ENCODE measurements at regions not wholly inside any gene's neighbourhood (a gene's known extent, or its start where the extent isn't known, plus 50 kb on each side); places are given as distances from the start of the nearest gene placed in this dataset.
"Not testable (repeated sequence)": the region's sequence is repeated elsewhere in the genome, so short reads cannot be mapped to it uniquely, and the experiment has no call there.

- no peak overlapping the region for H3K9ac ChIP-seq (ENCODE audit: low read depth, low read length)
- H3K4me3 ChIP-seq (ENCODE audit: low read depth, low read length): no peak overlapping the region
- H3K27ac ChIP-seq (ENCODE audit: low read depth, low read length): no peak overlapping the region
- H3K36me3 ChIP-seq (ENCODE audit: control insufficient read depth, insufficient read depth, low read length): no peaks in the 10 kb centered on the region
- H3K4me1 ChIP-seq (ENCODE audit: control insufficient read depth, insufficient read depth, low read length): no peaks in the 10 kb centered on the region
- peaks cover 5% of the 10 kb centered on the region; the same call in 1 of the 2 replicates for H3K9me3 ChIP-seq (ENCODE audit: control insufficient read depth, insufficient read depth, low read length)
- no peaks in the 10 kb centered on the region for H3K27me3 ChIP-seq (ENCODE audit: control insufficient read depth, insufficient read depth, low read length)
Observed at GRCh38 chr3:70464465-70464864, 152.0 kb upstream of the MDFIC2 start.

- not testable (repeated sequence) for H3K27me3 ChIP-seq (ENCODE audit: control insufficient read depth, insufficient read depth, low read length); H3K27ac ChIP-seq (ENCODE audit: low read depth, low read length)
Observed at GRCh38 chr3:70450220-70450619, 137.8 kb upstream of the MDFIC2 start.

GRCh38 chr3:70435422-70435821 is 123.0 kb upstream of the MDFIC2 start:
- not testable (repeated sequence) for H3K27me3 ChIP-seq (ENCODE audit: control insufficient read depth, insufficient read depth, low read length); H3K4me1 ChIP-seq (ENCODE audit: control insufficient read depth, insufficient read depth, low read length); H3K27ac ChIP-seq (ENCODE audit: low read depth, low read length); H3K9ac ChIP-seq (ENCODE audit: low read depth, low read length); H3K9me3 ChIP-seq (ENCODE audit: control insufficient read depth, insufficient read depth, low read length); H3K36me3 ChIP-seq (ENCODE audit: control insufficient read depth, insufficient read depth, low read length); H3K4me3 ChIP-seq (ENCODE audit: low read depth, low read length)

More at GRCh38 chr3:70450220-70450619, 137.8 kb upstream of the MDFIC2 start:
- H3K4me3 ChIP-seq (ENCODE audit: low read depth, low read length); H3K4me1 ChIP-seq (ENCODE audit: control insufficient read depth, insufficient read depth, low read length); H3K9me3 ChIP-seq (ENCODE audit: control insufficient read depth, insufficient read depth, low read length); H3K36me3 ChIP-seq (ENCODE audit: control insufficient read depth, insufficient read depth, low read length); H3K9ac ChIP-seq (ENCODE audit: low read depth, low read length): not testable (repeated sequence)

DNA sequence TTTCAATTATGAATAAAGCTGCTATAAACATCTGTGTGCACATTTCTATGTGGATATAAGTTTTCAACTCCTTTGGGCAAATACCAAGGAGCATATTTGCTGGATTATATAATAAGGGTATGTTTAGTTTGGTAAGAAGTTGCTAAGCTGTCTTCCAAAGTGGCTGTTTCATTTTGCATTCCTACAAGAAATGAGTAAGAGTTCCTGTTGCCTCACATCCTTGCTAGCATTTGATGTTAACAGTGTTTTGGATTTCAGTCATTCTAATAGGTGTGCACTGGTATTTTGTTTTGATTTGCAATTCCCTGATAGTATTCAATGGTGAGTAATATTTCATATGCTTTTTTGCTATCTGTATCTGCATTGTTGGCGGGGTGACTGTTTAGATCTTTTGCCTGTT is 120.7 kb upstream of the MDFIC2 start:
- no peaks in the 10 kb centered on the region for H3K9me3 ChIP-seq (ENCODE audit: control insufficient read depth, insufficient read depth, low read length)
- H3K4me3 ChIP-seq (ENCODE audit: low read depth, low read length): no peak overlapping the region
- no peak overlapping the region for H3K27ac ChIP-seq (ENCODE audit: low read depth, low read length)
- H3K36me3 ChIP-seq (ENCODE audit: control insufficient read depth, insufficient read depth, low read length): no peaks in the 10 kb centered on the region
- H3K4me1 ChIP-seq (ENCODE audit: control insufficient read depth, insufficient read depth, low read length): no peaks in the 10 kb centered on the region; the same call in 1 of the 2 replicates
- H3K9ac ChIP-seq (ENCODE audit: low read depth, low read length): no peak overlapping the region
- H3K27me3 ChIP-seq (ENCODE audit: control insufficient read depth, insufficient read depth, low read length): no peaks in the 10 kb centered on the region

- H3K27me3 ChIP-seq (ENCODE audit: control insufficient read depth, insufficient read depth, low read length): no peaks in the 10 kb centered on the region
- H3K9me3 ChIP-seq (ENCODE audit: control insufficient read depth, insufficient read depth, low read length): no peaks in the 10 kb centered on the region
- no peak overlapping the region for H3K27ac ChIP-seq (ENCODE audit: low read depth, low read length)
- no peaks in the 10 kb centered on the region for H3K36me3 ChIP-seq (ENCODE audit: control insufficient read depth, insufficient read depth, low read length)
- no peak overlapping the region for H3K4me3 ChIP-seq (ENCODE audit: low read depth, low read length)
- H3K4me1 ChIP-seq (ENCODE audit: control insufficient read depth, insufficient read depth, low read length): no peaks in the 10 kb centered on the region; the same call in 1 of the 2 replicates
- no peak overlapping the region for H3K9ac ChIP-seq (ENCODE audit: low read depth, low read length)
Observed at GRCh38 chr3:70431911-70432310, 119.5 kb upstream of the MDFIC2 start.

- Histone ChIP-seq H3K9me3 (ENCODE audit: control insufficient read depth, insufficient read depth, low read length) (no peaks in the 10 kb centered on the region), H3K27ac (ENCODE audit: low read depth, low read length) (no peak overlapping the region), H3K4me1 (ENCODE audit: control insufficient read depth, insufficient read depth, low read length) (no peaks in the 10 kb centered on the region), H3K9ac (ENCODE audit: low read depth, low read length) (no peak overlapping the region), H3K27me3 (ENCODE audit: control insufficient read depth, insufficient read depth, low read length) (no peaks in the 10 kb centered on the region), H3K4me3 (ENCODE audit: low read depth, low read length) (no peak overlapping the region), H3K36me3 (ENCODE audit: control insufficient read depth, insufficient read depth, low read length) (no peaks in the 10 kb centered on the region)
Observed at GRCh38 chr3:70426071-70426470, 113.6 kb upstream of the MDFIC2 start.

DNA sequence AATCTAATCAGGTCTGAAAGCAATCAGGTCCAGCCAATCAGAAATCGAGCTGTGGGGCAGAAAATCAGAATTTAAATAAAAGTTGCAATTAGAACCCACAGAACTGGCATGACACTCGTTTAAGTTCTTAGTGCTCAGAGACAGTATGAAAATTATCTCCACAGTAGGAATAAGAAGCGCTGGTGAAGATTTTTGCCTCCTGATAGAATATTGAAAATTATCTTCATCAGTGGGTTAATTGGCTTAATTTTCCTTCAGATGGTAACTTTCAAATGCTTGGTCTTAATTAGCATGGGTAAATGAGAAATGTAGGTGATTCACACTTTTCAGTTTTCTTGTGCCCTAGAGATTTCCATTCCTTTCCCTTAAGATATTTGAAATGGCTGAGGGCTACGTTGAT is 109.1 kb upstream of the MDFIC2 start:
- H3K9ac ChIP-seq (ENCODE audit: low read depth, low read length): no peak overlapping the region

GRCh38 chr3:70409018-70409417 is 96.6 kb upstream of the MDFIC2 start:
- H3K4me1 ChIP-seq (ENCODE audit: control insufficient read depth, insufficient read depth, low read length): no peaks in the 10 kb centered on the region

More for the DNA sequence above, 109.1 kb upstream of the MDFIC2 start:
- Histone ChIP-seq H3K27me3 (ENCODE audit: control insufficient read depth, insufficient read depth, low read length) (no peaks in the 10 kb centered on the region), H3K36me3 (ENCODE audit: control insufficient read depth, insufficient read depth, low read length) (no peaks in the 10 kb centered on the region), H3K27ac (ENCODE audit: low read depth, low read length) (no peak overlapping the region), H3K9me3 (ENCODE audit: control insufficient read depth, insufficient read depth, low read length) (no peaks in the 10 kb centered on the region), H3K4me3 (ENCODE audit: low read depth, low read length) (no peak overlapping the region), H3K4me1 (ENCODE audit: control insufficient read depth, insufficient read depth, low read length) (no peaks in the 10 kb centered on the region)

DNA sequence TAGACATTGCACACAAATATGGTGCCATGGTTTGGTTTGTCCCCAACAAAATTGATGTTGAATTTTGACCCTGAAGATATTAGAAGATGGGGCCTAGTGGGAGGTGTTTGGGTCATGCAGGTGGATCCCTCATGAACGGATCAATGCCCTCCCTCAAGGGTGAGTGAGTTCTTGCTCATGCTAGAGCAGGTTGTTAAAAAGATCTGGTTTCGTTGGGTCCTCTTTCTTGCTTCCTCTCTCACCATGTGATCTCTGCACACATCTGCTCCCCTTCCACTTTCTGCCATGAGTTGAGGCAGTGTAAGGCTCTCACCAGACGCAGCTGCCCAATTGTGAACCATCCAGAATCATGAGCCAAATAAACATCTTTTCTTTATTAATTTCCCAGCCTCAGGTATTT is 87.8 kb upstream of the MDFIC2 start:
- Histone ChIP-seq H3K4me1 (ENCODE audit: control insufficient read depth, insufficient read depth, low read length) (no peaks in the 10 kb centered on the region), H3K36me3 (ENCODE audit: control insufficient read depth, insufficient read depth, low read length) (no peaks in the 10 kb centered on the region), H3K9ac (ENCODE audit: low read depth, low read length) (no peak overlapping the region), H3K9me3 (ENCODE audit: control insufficient read depth, insufficient read depth, low read length) (no peaks in the 10 kb centered on the region), H3K27me3 (ENCODE audit: control insufficient read depth, insufficient read depth, low read length) (no peaks in the 10 kb centered on the region), H3K27ac (ENCODE audit: low read depth, low read length) (no peak overlapping the region), H3K4me3 (ENCODE audit: low read depth, low read length) (no peak overlapping the region)

More at GRCh38 chr3:70409018-70409417, 96.6 kb upstream of the MDFIC2 start:
- no peak overlapping the region for H3K9ac ChIP-seq (ENCODE audit: low read depth, low read length)
- H3K27ac ChIP-seq (ENCODE audit: low read depth, low read length): no peak overlapping the region
- no peak overlapping the region for H3K4me3 ChIP-seq (ENCODE audit: low read depth, low read length)
- no peaks in the 10 kb centered on the region for H3K27me3 ChIP-seq (ENCODE audit: control insufficient read depth, insufficient read depth, low read length)
- H3K9me3 ChIP-seq (ENCODE audit: control insufficient read depth, insufficient read depth, low read length): peaks cover 5% of the 10 kb centered on the region; the same call in 1 of the 2 replicates
- H3K36me3 ChIP-seq (ENCODE audit: control insufficient read depth, insufficient read depth, low read length): no peaks in the 10 kb centered on the region

DNA sequence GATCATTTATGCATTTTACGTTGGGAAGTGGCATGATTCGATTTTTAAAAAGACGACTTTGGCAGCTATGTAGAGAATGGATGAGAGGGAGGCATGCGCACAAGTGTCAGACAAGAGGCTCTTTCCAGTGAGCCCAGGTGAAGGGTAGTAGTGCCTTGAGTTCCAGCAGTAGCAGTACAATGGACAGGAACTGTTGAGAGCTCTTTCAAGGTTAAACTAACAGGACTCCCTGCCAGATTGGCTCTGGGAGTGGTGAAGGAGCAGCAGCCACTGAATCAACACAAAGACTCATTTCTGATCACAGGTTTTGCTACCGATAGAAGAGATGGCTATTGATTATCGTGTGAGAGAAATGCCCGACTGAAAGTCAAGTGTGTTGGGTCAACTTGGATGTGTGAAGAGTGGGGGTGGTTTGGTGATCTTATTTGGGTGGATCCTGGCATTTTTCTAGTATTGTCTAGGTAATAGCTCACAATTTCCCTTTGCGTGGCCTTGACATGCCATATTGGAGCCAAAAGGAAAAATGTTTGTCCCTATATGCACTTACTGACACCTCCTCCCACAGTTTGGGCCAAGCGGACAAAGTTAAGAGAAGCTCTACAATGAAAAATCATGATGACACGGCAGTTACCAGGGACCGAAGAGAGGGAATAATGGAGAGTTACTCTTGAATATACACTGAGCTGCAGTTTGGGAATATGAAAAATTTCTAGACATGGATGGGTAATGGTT is 81.6 kb upstream of the MDFIC2 start:
- H3K27ac ChIP-seq (ENCODE audit: low read depth, low read length): no peak overlapping the region
- no peaks in the 10 kb centered on the region for H3K27me3 ChIP-seq (ENCODE audit: control insufficient read depth, insufficient read depth, low read length)
- H3K4me1 ChIP-seq (ENCODE audit: control insufficient read depth, insufficient read depth, low read length): no peaks in the 10 kb centered on the region
- H3K9ac ChIP-seq (ENCODE audit: low read depth, low read length): no peak overlapping the region
- no peaks in the 10 kb centered on the region for H3K36me3 ChIP-seq (ENCODE audit: control insufficient read depth, insufficient read depth, low read length)
- no peak overlapping the region for H3K4me3 ChIP-seq (ENCODE audit: low read depth, low read length)
- H3K9me3 ChIP-seq (ENCODE audit: control insufficient read depth, insufficient read depth, low read length): no peaks in the 10 kb centered on the region

GRCh38 chr3:70392227-70392626 is 79.8 kb upstream of the MDFIC2 start:
- Histone ChIP-seq H3K4me3 (ENCODE audit: low read depth, low read length) (no peak overlapping the region), H3K36me3 (ENCODE audit: control insufficient read depth, insufficient read depth, low read length) (no peaks in the 10 kb centered on the region), H3K9ac (ENCODE audit: low read depth, low read length) (no peak overlapping the region), H3K9me3 (ENCODE audit: control insufficient read depth, insufficient read depth, low read length) (no peaks in the 10 kb centered on the region), H3K27me3 (ENCODE audit: control insufficient read depth, insufficient read depth, low read length) (no peaks in the 10 kb centered on the region), H3K4me1 (ENCODE audit: control insufficient read depth, insufficient read depth, low read length) (no peaks in the 10 kb centered on the region), H3K27ac (ENCODE audit: low read depth, low read length) (no peak overlapping the region)
